Neural crest cell (in vitro differentiated cells): ENCODE measurements at regions not wholly inside any gene's neighbourhood (a gene's known extent, or its start where the extent isn't known, plus 50 kb on each side); places are given as distances from the start of the nearest gene placed in this dataset.
A peak's percentile ranks its signal among the peaks of the same experiment; 100 is the strongest.

Source experiments
- DNase-seq: peaks from one replicate; pipeline ENCODE4 v3.0.0; 2021; ENCODE audit warnings: low read depth, mixed read lengths, low spot score
- H3K27ac Mint-ChIP-seq: one replicate; pipeline ENCODE4 v1.8.0; 2021; ENCODE audit warnings: mild to moderate bottlenecking, mixed read lengths; ENCODE audit not compliant: unreplicated experiment
- H3K27me3 Mint-ChIP-seq: 2 replicates; pipeline ENCODE4 v1.8.0; 2021; ENCODE audit warnings: low read depth, mild to moderate bottlenecking, mixed read lengths
- H3K36me3 Mint-ChIP-seq: 2 replicates; pipeline ENCODE4 v1.8.0; 2021; ENCODE audit warnings: low read depth, mild to moderate bottlenecking, mixed read lengths
- H3K4me1 Mint-ChIP-seq: 2 replicates; pipeline ENCODE4 v1.8.0; 2021; ENCODE audit warnings: mixed read lengths
- H3K4me3 Mint-ChIP-seq: one replicate; pipeline ENCODE4 v1.8.0; 2021; ENCODE audit warnings: mild to moderate bottlenecking, mixed read lengths
- H3K9me3 Mint-ChIP-seq: 2 replicates; pipeline ENCODE4 v1.8.0; 2021; ENCODE audit warnings: mixed read lengths
- TF ChIP-seq, protein P1 (sequence below): fragments of 200-600 bp; sonication (generic); conservative IDR thresholded peaks from 2 replicates; pipeline ENCODE4 v1.5.0; 2021; ENCODE audit warnings: antibody characterized with exemption, mild to moderate bottlenecking

GRCh38 chr2:58571181-58571852, 330.2 kb upstream of the FANCL start:
- Mint-ChIP-seq H3K36me3 (no peaks in the 10 kb centered on the region), H3K9me3 (no peaks in the 10 kb centered on the region), H3K27me3 (no peaks in the 10 kb centered on the region), H3K4me3 (no peak overlapping the region), H3K4me1 (peaks cover 19% of the 10 kb centered on the region), H3K27ac (no peak overlapping the region)
- peak; percentile 5 for DNase-seq
- TF ChIP-seq, protein P1, sequence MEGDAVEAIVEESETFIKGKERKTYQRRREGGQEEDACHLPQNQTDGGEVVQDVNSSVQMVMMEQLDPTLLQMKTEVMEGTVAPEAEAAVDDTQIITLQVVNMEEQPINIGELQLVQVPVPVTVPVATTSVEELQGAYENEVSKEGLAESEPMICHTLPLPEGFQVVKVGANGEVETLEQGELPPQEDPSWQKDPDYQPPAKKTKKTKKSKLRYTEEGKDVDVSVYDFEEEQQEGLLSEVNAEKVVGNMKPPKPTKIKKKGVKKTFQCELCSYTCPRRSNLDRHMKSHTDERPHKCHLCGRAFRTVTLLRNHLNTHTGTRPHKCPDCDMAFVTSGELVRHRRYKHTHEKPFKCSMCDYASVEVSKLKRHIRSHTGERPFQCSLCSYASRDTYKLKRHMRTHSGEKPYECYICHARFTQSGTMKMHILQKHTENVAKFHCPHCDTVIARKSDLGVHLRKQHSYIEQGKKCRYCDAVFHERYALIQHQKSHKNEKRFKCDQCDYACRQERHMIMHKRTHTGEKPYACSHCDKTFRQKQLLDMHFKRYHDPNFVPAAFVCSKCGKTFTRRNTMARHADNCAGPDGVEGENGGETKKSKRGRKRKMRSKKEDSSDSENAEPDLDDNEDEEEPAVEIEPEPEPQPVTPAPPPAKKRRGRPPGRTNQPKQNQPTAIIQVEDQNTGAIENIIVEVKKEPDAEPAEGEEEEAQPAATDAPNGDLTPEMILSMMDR = peak; percentile 83

DNA sequence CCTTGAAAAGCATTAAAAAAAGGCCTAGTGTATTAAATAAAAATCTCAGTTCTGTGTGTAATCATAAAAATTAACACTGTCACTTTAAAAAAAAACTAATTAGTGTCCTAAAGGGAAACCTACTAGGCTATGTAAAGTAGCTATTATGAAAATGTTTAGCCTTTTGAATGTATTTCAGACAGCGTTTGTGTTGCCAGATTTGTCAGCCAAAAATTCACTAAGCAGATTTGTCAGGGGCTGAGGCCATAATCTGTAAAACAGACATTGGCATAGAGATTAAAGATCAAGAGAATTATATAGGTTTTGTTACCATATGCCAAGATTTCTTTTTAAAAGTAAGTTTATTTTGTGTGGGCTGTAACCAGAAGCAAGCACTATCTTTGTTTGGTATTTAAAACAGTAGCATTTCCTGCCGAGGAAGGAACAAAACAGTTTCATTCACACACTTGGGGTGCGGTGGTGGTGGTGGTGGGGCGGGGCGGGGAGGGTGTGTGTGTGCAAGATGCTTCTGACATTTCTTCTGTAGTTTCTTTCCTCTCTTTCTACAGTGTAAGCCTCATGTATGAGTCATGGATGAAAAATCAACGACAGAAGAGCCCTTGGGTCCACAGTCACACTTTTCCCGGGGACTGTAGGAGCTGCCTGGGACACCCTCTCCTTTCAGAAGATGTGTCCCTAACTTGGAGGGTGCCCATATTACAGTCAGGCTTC, 328.5 kb upstream of the FANCL start:
- Mint-ChIP-seq H3K4me3 (no peak overlapping the region), H3K9me3 (no peaks in the 10 kb centered on the region), H3K27me3 (no peaks in the 10 kb centered on the region), H3K27ac (no peak overlapping the region), H3K36me3 (no peaks in the 10 kb centered on the region), H3K4me1 (peaks cover 19% of the 10 kb centered on the region)
- DNase-seq = no peak
- TF ChIP-seq, protein P1 = no peak

DNA sequence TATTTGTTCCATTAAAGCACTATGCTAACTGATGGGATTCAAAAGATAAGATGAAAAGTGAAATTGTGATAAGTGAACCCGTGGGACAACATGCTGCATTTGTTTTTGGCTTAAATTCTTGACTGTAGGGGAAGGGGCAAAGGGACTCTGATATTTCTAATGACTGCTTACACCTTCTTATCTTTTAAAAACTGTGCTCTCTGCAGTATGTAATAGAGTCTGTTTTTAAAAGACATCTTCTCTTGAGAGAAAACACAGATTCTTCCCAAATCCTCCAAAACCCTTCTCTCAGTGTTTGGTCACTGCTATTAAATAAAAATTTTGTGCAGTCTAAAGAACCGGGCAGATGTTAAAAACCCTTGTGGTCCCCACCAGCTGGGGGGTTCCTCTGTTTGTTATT, 327.8 kb upstream of the FANCL start:
- H3K4me1 Mint-ChIP-seq = peaks cover 19% of the 10 kb centered on the region
- no peak overlapping the region for H3K27ac Mint-ChIP-seq
- no peak overlapping the region for H3K4me3 Mint-ChIP-seq
- H3K36me3 Mint-ChIP-seq = no peaks in the 10 kb centered on the region
- H3K27me3 Mint-ChIP-seq = no peaks in the 10 kb centered on the region
- no peaks in the 10 kb centered on the region for H3K9me3 Mint-ChIP-seq
- no peak for DNase-seq
- TF ChIP-seq, protein P1 = no peak

GRCh38 chr2:58562276-58562675, 321.2 kb upstream of the FANCL start:
- Mint-ChIP-seq H3K9me3 (no peaks in the 10 kb centered on the region), H3K36me3 (no peaks in the 10 kb centered on the region), H3K27me3 (no peaks in the 10 kb centered on the region), H3K4me1 (no peaks in the 10 kb centered on the region), H3K4me3 (no peak overlapping the region), H3K27ac (no peak overlapping the region)
- DNase-seq = no peak
- TF ChIP-seq, protein P1 = no peak

GRCh38 chr2:58560531-58560930, 319.4 kb upstream of the FANCL start:
- no peak for DNase-seq
- Mint-ChIP-seq H3K4me3 (no peak overlapping the region), H3K36me3 (no peaks in the 10 kb centered on the region), H3K27me3 (no peaks in the 10 kb centered on the region), H3K4me1 (no peaks in the 10 kb centered on the region), H3K9me3 (no peaks in the 10 kb centered on the region), H3K27ac (no peak overlapping the region)
- TF ChIP-seq, protein P1 = no peak
